ENCODE measurements at regions not wholly inside any gene's neighbourhood (a gene's known extent, or its start where the extent isn't known, plus 50 kb on each side); places are given as distances from the start of the nearest gene placed in this dataset.

GRCh38 chr2:65943099-65943786, 491.7 kb upstream of the MEIS1 start:
- H3K9me3 ChIP-seq, result no peaks in the 10 kb centered on the region
- DNase-seq (no peak), ATAC-seq (no peak)
- intact Hi-C loops (cut with DNase I), result no loop called here
- H3K4me1 ChIP-seq, result no peaks in the 10 kb centered on the region
- no peaks in the 10 kb centered on the region for H3K27me3 ChIP-seq
- no peak overlapping the region for H3K27ac ChIP-seq
- H3K36me3 ChIP-seq, result no peaks in the 10 kb centered on the region
- no peak overlapping the region for H3K4me3 ChIP-seq
- TF ChIP-seq CTCF (IDR thresholded peaks at IDR 0.05), result no peak

DNA sequence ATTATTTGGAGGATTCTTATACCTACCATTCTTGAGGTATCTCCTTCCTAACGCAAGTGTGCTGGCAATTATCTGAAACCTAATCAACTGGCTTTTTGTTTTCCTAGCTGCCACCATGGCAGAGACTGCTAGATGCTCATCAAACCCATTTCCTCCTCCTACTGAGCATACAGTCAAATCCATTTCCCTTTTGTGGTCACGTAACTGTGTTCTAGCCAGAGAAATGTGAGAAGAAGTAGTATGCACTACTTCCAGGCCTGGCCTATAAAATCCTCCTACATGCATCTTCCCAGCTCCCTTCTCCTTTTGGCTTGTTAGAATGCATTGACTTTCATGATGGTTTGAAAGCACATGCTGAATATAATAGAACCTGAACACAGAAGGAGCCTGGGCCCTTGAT, 494.1 kb upstream of the MEIS1 start:
- no peaks in the 10 kb centered on the region for H3K36me3 ChIP-seq
- no peaks in the 10 kb centered on the region for H3K4me1 ChIP-seq
- H3K27ac ChIP-seq, result no peak overlapping the region
- TF ChIP-seq CTCF (IDR thresholded peaks at IDR 0.05), result no peak
- no peak overlapping the region for H3K4me3 ChIP-seq
- no peak for ATAC-seq
- no peak for DNase-seq
- intact Hi-C loops (cut with DNase I), result no loop called here
- H3K9me3 ChIP-seq, result no peaks in the 10 kb centered on the region
- no peaks in the 10 kb centered on the region for H3K27me3 ChIP-seq

GRCh38 chr2:65939687-65940086, 495.2 kb upstream of the MEIS1 start:
- no peak for ATAC-seq
- DNase-seq, result no peak
- Histone ChIP-seq H3K9me3 (no peaks in the 10 kb centered on the region), H3K4me1 (no peaks in the 10 kb centered on the region), H3K27me3 (no peaks in the 10 kb centered on the region), H3K36me3 (no peaks in the 10 kb centered on the region), H3K4me3 (no peak overlapping the region), H3K27ac (no peak overlapping the region)
- TF ChIP-seq CTCF (IDR thresholded peaks at IDR 0.05), result no peak
- intact Hi-C loops (cut with DNase I), result no loop called here

GRCh38 chr2:65937379-65938160, 497.4 kb upstream of the MEIS1 start:
- DNase-seq (no peak), ATAC-seq (no peak)
- Histone ChIP-seq H3K4me3 (no peak overlapping the region), H3K27ac (no peak overlapping the region), H3K4me1 (no peaks in the 10 kb centered on the region), H3K9me3 (no peaks in the 10 kb centered on the region), H3K27me3 (no peaks in the 10 kb centered on the region), H3K36me3 (no peaks in the 10 kb centered on the region)
- TF ChIP-seq CTCF (IDR thresholded peaks at IDR 0.05), result no peak
- intact Hi-C loops (cut with DNase I), result no loop called here

DNA sequence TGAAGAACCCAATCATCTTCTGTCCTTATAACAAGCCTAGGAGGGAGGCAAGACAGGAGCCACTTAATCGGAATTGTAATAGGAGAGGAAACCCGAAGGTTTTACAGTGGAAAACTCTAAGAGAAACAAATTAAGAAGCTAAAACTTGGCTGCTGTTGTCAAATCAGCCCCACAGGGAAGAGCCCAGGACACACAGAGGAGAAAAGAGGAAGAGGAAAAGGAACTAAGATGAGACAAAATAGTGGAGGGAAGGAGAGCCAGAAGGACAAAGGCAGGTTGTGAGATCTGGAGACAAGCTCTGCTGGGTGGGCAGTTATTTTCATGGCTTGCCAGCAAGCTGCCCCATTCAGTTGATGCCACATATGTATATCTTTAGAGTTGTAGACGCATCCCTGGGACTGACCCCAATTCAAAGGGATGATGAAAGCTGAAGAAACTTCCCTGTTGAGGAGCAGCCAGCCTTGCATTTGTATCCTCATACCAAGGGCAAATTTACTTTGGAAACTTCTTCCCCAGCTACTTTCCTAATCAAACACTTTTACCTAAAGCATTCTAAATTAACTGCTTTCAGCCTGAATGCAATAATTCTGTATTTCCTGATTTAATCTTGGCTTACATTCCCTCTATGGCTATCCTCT, 499.8 kb upstream of the MEIS1 start:
- no peak for TF ChIP-seq CTCF (IDR thresholded peaks at IDR 0.05)
- Histone ChIP-seq H3K27ac (no peak overlapping the region), H3K36me3 (no peaks in the 10 kb centered on the region), H3K4me1 (no peaks in the 10 kb centered on the region), H3K27me3 (no peaks in the 10 kb centered on the region), H3K9me3 (no peaks in the 10 kb centered on the region), H3K4me3 (no peak overlapping the region)
- intact Hi-C loops (cut with DNase I), result no loop called here
- DNase-seq (no peak), ATAC-seq (no peak)

Measured in upper lobe of right lung (tissue), 1 donor.